ENCODE measurements at regions not wholly inside any gene's neighbourhood (a gene's known extent, or its start where the extent isn't known, plus 50 kb on each side); places are given as distances from the start of the nearest gene placed in this dataset.

GRCh38 chr4:81346719-81347118 lies 125.0 kb downstream of the RASGEF1B start:
- no peak for TF ChIP-seq POLR2A (IDR thresholded peaks at IDR 0.05)
- no peak for TF ChIP-seq CTCF (IDR thresholded peaks at IDR 0.05)
